ENCODE measurements at regions not wholly inside any gene's neighbourhood (a gene's known extent, or its start where the extent isn't known, plus 50 kb on each side); places are given as distances from the start of the nearest gene placed in this dataset.

- Histone ChIP-seq H2AFZ (0 out of 2 replicates have a peak overlapping the region, but pooled peaks have one; percentile 12), H3K4me2 (no peak overlapping the region), H3K9me2 (ENCODE audit: insufficient read depth) (no peaks in the 10 kb centered on the region), H3K4me3 (no peak overlapping the region), H3K9me3 (ENCODE audit: insufficient read depth, low read depth) (no peaks in the 10 kb centered on the region), H3K36me3 (ENCODE audit: low read depth) (no peaks in the 10 kb centered on the region), H3F3A (ENCODE audit: insufficient read depth, low read depth) (no peaks in the 10 kb centered on the region), H3K79me2 (ENCODE audit: low read depth) (no peaks in the 10 kb centered on the region), H3K4me1 (replicated peaks; ENCODE audit: insufficient read depth) (no peaks in the 10 kb centered on the region), H3K27ac (no peak overlapping the region), H3K27me3 (ENCODE audit: insufficient read depth, low read depth) (peaks cover 61% of the 10 kb centered on the region), H4K20me1 (ENCODE audit: insufficient read depth) (no peaks in the 10 kb centered on the region)
- no peak for TF ChIP-seq CTCF (conservative IDR thresholded peaks at IDR 0.05)
- 0 out of 2 replicates have a peak, but pooled peaks have one; percentile 46 for TF ChIP-seq EZH2 (IDR thresholded peaks at IDR 0.05; ENCODE audit: low read depth)
- BruUV-seq (replicated peaks): no TSS peak
- ChIA-PET POLR2A (ENCODE audit: unreplicated experiment) (no interaction called here), CTCF (interaction anchor here (0.6 kb wide), 1 partner anchor 17 kb away, joined by 4 read pairs; no protein-coding TSS in a partner anchor)
- intact Hi-C loops (cut with micrococcal nuclease; ENCODE audit: unreplicated experiment): no loop called here
- DNase-seq: no peak
Observed at GRCh38 chr7:25750744-25751508, 401.1 kb upstream of the NFE2L3 start.

GRCh38 chr7:25752154-25752553, 399.8 kb upstream of the NFE2L3 start:
- Histone ChIP-seq H3K9me3 (ENCODE audit: insufficient read depth, low read depth) (no peaks in the 10 kb centered on the region), H3K27ac (no peak overlapping the region), H3F3A (ENCODE audit: insufficient read depth, low read depth) (no peaks in the 10 kb centered on the region), H3K27me3 (ENCODE audit: insufficient read depth, low read depth) (peaks cover 73% of the 10 kb centered on the region), H2AFZ (no peak overlapping the region), H3K79me2 (ENCODE audit: low read depth) (no peaks in the 10 kb centered on the region), H3K9me2 (ENCODE audit: insufficient read depth) (no peaks in the 10 kb centered on the region), H4K20me1 (ENCODE audit: insufficient read depth) (no peaks in the 10 kb centered on the region), H3K36me3 (ENCODE audit: low read depth) (no peaks in the 10 kb centered on the region), H3K4me2 (no peak overlapping the region), H3K4me3 (no peak overlapping the region), H3K4me1 (replicated peaks; ENCODE audit: insufficient read depth) (no peaks in the 10 kb centered on the region)
- ChIA-PET CTCF (no interaction called here), POLR2A (ENCODE audit: unreplicated experiment) (no interaction called here)
- intact Hi-C loops (cut with micrococcal nuclease; ENCODE audit: unreplicated experiment): no loop called here
- DNase-seq: no peak
- no peak for TF ChIP-seq CTCF (conservative IDR thresholded peaks at IDR 0.05)
- no peak for TF ChIP-seq EZH2 (IDR thresholded peaks at IDR 0.05; ENCODE audit: low read depth)
- no TSS peak for BruUV-seq (replicated peaks)

- Histone ChIP-seq H3K79me2 (ENCODE audit: low read depth) (no peaks in the 10 kb centered on the region), H2AFZ (no peak overlapping the region), H3K9me2 (ENCODE audit: insufficient read depth) (no peaks in the 10 kb centered on the region), H3K4me2 (no peak overlapping the region), H3K27ac (no peak overlapping the region), H3K27me3 (ENCODE audit: insufficient read depth, low read depth) (peaks cover 83% of the 10 kb centered on the region), H4K20me1 (ENCODE audit: insufficient read depth) (no peaks in the 10 kb centered on the region), H3F3A (ENCODE audit: insufficient read depth, low read depth) (no peaks in the 10 kb centered on the region), H3K4me1 (replicated peaks; ENCODE audit: insufficient read depth) (no peaks in the 10 kb centered on the region), H3K36me3 (ENCODE audit: low read depth) (no peaks in the 10 kb centered on the region), H3K4me3 (no peak overlapping the region), H3K9me3 (ENCODE audit: insufficient read depth, low read depth) (no peaks in the 10 kb centered on the region)
- intact Hi-C loops (cut with micrococcal nuclease; ENCODE audit: unreplicated experiment): no loop called here
- TF ChIP-seq CTCF (conservative IDR thresholded peaks at IDR 0.05): no peak
- TF ChIP-seq EZH2 (IDR thresholded peaks at IDR 0.05; ENCODE audit: low read depth): no peak
- BruUV-seq (replicated peaks): no TSS peak
- DNase-seq: no peak
- ChIA-PET POLR2A (ENCODE audit: unreplicated experiment) (no interaction called here), CTCF (no interaction called here)
Observed at GRCh38 chr7:25752967-25753791, 398.8 kb upstream of the NFE2L3 start.
